ENCODE measurements at regions not wholly inside any gene's neighbourhood (a gene's known extent, or its start where the extent isn't known, plus 50 kb on each side); places are given as distances from the start of the nearest gene placed in this dataset.
"Not testable (repeated sequence)": the region's sequence is repeated elsewhere in the genome, so short reads cannot be mapped to it uniquely, and the experiment has no call there.

DNA sequence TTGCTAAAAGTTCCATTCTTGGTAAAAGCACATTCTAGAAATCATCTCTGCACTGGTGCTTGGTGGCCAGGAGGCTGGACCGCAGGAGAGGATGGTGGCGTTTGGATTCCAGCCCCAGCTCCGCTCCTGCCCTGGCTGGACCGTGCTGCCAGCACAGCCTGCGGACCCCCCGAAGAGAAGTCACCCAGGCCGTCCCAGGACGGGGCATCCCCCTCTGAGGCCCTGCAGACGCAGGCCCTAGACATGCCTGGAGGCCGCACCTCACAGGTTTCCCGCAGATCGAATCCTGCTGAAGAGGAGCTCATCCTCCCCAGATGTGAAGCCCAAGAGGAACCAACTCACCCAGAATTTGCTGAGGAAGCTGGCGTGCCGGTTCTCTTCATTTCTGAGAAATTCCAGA is 159.0 kb downstream of the TEX29 start:
- no peak for DNase-seq

DNA sequence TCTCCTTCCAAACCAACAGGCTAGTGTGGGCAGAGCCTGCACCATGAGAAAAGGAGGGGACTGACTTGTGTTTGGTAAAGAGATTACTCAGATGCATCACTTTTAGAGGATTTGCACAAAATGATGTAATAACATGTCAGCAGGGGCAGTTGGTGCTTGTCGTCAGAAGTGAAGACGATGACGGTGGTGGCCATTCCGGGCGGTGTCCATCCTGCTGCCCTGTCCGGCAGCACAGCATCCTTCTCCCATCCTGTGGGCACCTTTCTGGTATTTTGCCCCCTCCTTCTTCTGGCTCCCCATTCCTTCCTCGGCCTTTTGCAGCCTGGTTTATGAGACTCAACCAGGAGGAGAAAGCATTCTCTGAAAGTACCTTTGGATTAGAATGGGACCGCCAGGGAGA is 160.1 kb downstream of the TEX29 start:
- DNase-seq, result no peak

DNA sequence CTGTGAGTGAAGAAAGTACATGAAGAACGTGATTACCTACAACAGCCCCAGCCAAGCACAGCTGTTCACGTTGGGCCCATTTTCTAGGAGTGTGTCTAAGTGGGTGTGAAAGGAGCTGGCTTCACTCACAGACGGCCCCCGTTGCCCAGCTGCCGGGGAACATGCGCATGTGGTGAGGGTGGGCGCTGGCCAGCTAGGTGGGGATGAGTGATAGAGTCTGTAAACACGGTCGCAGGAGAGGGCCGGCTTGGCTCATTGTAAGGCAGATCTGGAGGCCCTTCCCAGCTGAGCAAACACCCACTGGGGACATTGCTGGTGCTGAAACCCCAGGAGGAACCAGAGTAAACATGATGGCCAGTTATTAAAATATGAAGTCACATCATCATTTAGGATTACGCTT is 160.5 kb downstream of the TEX29 start:
- DNase-seq, result no peak

- DNase-seq, result no peak
Measured at GRCh38 chr13:111482126-111482525, 161.7 kb downstream of the TEX29 start.

DNA sequence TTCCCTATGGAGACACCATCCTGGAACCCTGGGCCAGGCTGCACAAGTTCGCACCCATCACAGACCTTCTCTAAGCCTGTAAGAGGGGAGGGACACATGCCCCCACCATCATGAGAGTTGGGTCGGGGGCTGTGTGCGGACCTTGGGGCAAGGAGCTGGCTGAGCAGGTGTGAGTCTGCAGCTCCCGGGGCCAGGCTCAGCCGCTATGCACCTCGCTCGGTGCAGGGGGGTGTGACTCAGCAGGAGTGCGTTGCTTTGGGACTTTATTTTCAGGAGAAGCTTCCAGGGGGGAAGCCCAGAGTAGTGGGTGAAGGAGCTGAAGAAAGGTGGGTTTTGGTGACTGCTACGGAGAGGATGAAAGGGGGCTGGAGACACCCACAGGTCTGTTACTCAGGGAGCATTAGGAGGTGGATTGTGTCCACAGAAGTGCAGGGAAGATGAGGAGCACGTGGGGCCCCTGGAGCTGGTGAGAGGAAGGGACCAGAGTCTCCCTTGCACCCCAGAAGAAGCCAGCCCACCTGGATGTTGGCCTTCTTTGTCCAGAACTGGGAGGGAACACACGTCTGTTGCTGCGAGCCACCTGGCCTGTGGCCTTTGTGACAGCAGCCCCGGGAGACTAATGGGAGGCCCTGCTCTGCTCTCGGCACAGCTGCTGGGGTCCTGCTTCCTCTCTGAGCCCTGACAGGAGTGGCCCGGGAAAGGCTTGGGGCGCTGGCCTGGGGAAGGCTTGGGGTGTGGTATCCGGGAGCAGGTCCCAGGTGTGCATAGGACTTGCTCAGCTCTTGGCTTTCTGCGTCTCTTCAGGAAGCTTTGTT is 162.6 kb downstream of the TEX29 start:
- DNase-seq, result no peak

DNA sequence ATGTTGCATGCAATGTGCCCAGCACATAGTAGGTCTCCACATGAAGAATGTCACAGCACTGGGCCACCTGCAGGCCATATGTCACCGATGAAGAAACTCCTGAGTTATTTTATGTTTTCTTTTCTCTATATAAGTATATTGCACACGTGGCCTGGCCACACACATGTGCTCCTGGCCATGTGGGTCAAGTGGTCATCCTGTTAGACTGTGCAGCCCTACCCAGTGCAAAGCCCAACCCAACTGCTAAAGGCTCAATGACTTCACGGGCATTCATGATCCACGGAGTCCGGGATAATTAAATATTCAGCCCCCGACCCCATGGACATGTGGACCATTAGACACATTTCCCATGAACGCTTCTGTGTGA is 163.2 kb downstream of the TEX29 start:
- no peak for DNase-seq

DNA sequence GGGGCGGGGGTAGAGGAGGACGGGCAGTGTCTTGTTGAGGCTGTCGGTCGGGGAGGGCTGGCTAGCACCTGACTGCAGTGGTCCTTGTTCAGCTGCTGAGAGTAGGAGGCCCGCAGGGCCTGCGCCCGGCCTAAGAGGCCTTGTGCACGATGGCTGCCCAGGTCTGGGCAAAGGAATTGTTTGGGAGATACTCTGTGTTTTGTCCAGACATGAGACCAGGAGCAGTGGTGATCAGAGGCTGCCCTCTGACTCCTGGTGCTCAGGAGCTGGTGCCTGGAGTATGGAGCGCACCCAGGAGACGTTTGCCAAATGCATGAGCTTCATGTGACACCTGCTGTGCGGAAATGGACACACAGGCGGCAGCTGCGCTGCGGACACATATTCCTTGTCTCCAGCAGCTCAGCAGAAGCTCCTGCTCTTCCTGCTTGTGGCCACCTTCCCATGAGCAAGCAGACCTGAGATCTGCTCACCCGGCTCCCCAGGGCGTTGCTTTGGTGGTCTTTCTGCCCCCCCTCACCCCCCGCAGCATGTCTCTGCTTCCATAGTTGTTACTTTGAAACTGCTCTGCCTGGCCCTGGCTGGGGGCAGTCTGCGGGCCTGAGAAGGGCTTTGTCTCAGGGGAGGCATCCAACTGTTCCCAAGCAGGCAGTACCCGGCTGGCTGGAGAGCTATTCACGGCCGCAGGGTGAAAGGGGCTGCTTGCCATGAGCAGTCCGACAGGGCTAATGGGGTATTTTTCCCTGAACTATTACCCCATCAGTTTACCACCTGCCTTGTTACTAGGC is 163.9 kb downstream of the TEX29 start:
- no peak for DNase-seq

DNA sequence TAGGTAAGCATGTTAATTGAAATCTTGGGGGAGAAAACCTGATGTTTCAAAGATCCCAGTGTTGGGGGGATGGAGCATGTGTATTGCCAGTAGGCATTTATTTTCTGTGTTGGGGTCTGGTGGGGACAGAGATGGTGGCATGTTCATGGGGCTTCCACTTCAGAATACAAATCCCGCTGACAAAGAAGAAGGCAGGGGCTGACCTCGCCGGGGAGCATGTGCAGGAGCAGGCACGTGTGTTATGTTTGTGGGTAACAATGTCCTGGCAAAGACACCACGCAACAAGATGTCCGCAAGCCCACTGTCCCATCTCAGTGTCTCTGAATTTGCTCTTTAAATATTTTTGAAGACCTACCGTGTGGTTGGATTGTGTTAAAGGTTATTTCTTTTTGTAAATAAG is 164.5 kb downstream of the TEX29 start:
- DNase-seq, result no peak

GRCh38 chr13:111485491-111486250 is 165.2 kb downstream of the TEX29 start:
- no peak for DNase-seq

- DNase-seq, result no peak
Measured at GRCh38 chr13:111486331-111486730, 165.9 kb downstream of the TEX29 start.

- DNase-seq, result no peak
Measured at GRCh38 chr13:111486801-111487200, 166.4 kb downstream of the TEX29 start.

DNA sequence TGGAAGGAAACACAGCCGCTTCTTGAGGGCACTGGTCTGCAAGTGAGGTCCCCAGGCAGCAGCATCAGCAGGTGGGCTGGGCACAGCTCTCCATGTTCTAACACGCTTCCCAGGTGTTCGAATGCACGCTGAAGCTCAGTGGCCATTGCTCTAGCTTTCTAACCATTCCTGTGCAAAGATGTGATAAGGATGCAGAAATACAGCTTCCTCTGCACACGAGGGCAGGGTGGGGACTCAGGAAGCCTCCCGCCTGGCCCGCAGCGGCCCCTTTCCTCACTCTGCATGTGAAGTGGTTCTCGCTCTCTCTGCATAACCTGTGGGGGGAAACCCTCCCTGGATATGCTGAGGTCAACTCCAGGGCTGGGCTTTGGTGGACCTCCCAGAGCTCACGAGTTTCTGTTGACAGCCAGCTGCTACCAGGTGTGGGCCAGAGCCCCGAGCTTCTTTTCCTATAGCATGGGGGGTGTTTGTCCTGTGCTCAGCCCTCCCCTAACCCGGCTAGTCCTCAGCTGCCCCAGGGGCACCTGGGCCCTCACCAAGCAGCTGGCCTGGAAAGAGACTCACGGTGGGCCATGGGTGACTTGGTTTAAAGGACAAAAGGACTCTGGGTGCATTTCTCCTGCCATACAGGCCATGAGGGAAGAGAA is 168.2 kb downstream of the TEX29 start:
- no peak for DNase-seq

- DNase-seq, result no peak
Measured at GRCh38 chr13:111489301-111489700, 168.9 kb downstream of the TEX29 start.

DNA sequence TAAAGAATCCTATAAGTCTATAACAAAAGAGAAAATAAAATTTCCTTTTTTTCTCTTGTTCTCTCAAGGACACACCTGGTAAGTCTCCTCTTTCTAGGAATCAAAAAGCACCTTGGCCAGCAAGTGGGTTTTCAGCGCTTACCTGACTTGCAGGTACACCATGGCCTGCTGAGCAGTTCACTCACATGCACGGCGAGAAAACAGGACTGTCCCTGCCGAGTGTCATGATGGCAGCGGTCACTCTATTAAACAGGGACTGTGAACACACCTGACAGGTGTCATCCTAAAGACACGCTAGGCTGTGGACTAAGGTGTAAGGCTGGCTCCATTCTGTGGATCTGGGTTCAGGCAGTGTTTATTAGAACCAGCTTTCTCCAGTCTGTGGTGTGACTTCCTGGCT is 170.2 kb downstream of the TEX29 start:
- no peak for DNase-seq

GRCh38 chr13:111491021-111491420 is 170.6 kb downstream of the TEX29 start:
- DNase-seq, result no peak

- DNase-seq, result no peak
Measured at GRCh38 chr13:111491659-111492058, 171.2 kb downstream of the TEX29 start.

GRCh38 chr13:111492341-111492950 is 172.0 kb downstream of the TEX29 start:
- DNase-seq, result no peak

DNA sequence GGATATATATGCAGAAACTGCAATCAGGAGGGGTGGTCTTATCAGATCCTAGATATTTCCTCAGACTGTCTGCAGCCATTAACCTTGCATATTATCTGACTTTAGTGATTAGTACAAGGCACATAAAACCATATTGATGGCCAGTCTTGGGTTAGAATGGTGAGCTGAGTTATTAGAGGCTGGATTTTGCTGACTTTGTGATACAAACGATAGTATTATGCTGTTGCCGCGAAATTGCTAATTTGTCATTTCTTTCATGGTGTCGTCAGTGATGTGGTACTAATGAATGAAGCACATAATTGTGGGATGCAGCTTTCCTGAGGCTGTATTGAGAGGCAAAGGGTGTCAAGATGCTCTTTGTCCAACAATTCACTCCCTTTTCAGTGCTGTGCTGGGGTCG is 172.5 kb downstream of the TEX29 start:
- no peak for DNase-seq

DNA sequence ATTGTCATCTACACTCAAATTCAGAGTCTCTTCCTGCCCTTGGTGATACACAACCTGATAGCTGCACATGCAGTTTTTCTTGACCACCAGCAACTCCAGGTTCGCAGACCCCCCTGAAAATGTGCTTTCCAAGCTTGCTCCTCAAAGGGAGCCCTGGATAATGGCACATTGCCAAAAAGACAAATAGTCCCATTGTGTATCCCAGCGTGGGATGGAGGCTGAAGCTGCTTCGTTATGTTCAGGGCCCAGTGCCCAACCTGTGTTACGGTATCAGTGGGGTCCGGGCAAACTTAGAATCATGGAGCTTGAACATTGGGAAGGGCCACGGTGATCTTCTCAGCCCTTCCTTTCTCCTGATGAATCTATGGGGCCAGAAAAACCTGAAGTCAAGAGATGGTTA is 173.0 kb downstream of the TEX29 start:
- DNase-seq, result no peak

DNA sequence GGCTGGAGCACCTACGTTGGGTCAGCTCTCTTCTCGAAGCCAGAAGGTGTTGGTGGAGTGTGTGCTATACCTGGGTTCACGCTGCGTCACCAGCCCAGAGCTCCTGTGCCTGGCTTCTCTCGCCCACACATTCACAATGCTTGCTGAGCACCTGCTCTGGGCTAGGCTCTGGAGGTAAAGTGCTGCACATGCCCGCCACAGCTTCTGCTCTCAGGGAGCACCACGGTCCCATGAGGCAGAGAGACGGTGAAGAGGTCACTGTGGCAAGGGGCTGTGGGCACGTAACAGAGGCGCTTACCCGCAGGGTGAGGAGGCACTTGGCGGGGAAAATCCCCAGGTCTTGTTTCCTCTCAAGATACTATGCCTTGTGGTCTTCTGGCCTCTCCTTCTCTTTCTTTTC is 174.2 kb downstream of the TEX29 start:
- no peak for DNase-seq

DNA sequence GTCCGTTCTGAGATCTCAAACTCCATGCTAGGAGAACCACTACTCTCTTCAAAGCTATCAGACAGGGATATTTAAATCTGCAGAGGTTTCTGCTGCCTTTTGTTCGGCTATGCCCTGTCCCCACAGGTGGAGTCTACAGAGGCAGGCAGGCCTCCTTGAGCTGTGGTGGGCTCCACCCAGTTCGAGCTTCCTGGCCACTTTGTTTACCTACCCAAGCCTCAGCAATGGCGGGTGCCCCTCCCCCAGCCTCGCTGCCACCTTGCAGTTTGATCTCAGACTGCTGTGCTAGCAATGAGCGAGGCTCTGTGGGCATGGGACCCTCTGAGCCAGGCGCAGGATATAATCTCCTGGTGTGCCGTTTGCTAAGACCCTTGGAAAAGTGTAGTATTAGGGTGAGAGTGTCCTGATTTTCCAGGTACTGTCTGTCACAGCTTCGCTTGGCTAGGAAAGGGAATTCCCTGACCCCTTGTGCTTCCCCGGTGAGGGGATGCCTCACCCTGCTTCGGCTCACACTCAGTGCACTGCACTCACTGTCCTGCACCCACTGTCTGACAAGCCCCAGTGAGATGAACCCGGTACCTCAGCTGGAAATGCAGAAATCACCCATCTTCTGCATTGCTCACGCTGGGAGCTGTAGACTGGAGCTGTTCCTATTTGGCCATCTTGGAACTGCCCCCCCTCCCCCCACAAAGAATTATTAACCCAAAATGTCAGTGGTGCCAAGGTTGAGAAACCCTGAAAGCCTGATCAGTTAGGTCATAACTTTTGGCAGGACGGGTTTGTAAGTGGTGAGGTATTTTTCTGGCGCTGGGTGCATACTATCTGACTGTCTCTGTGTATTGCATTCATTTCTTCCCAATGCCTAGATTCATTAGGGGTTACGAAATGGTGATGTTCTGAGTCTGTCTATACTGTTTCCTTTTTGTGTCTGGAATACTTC is 181.4 kb downstream of the TEX29 start:
- not testable (repeated sequence) for DNase-seq

DNA sequence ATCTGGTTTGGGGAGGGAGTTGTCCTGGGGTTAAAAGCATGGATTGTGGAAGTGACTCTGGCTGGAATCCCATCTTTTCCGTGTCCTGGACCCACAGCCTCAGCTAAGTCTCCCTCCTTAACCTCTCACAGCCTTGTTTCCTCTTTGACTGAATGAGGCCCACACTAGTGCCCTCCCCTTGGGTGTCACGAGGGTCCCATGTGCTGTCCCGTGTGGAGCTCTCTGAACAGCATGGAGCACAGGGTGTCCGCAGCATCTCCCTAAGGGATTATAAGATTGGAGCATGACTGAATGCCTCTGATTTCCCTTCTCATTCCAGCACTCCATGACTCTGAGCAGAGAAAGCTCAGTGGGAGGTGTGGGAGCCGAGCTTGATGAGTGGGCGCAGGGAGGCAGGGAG is 182.5 kb downstream of the TEX29 start:
- DNase-seq, result no peak
